ENCODE measurements at regions not wholly inside any gene's neighbourhood (a gene's known extent, or its start where the extent isn't known, plus 50 kb on each side); places are given as distances from the start of the nearest gene placed in this dataset.

DNA sequence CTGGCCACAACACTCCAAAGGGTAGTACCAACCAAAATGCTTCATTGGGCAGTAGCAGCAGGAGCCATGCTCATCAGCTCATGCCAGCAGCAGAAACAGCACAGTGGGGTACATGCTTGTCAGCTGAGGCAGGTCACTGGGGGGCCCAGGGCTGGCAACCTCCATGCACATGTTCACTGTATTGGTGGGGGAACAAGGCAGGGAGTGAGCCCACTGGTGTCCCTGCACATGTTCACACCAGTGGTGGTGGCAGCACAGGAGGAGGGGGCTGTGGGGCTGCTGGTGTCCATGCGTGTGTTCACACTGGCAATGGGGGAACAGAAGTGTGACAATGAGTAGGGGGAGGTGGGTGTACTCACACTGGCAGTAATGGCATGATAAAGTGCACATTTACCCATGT lies 254.3 kb upstream of the KIF2A start:
- Histone ChIP-seq H3K36me3 (ENCODE audit: low read depth, missing control alignments) (no peaks in the 10 kb centered on the region), H3K4me1 (no peaks in the 10 kb centered on the region), H3K4me3 (no peak overlapping the region), H3K9me3 (no peaks in the 10 kb centered on the region), H3K27ac (no peak overlapping the region), H3K27me3 (no peaks in the 10 kb centered on the region)
- intact Hi-C loops (cut with DNase I; ENCODE audit: low total_unique reads) = no loop called here
- no peak for DNase-seq
- WGBS, 2 donors = 100% methylated on average over 1 of the region's 1 CpG
- TF ChIP-seq POLR2A (IDR thresholded peaks at IDR 0.05) = no peak
- TF ChIP-seq, protein P1, sequence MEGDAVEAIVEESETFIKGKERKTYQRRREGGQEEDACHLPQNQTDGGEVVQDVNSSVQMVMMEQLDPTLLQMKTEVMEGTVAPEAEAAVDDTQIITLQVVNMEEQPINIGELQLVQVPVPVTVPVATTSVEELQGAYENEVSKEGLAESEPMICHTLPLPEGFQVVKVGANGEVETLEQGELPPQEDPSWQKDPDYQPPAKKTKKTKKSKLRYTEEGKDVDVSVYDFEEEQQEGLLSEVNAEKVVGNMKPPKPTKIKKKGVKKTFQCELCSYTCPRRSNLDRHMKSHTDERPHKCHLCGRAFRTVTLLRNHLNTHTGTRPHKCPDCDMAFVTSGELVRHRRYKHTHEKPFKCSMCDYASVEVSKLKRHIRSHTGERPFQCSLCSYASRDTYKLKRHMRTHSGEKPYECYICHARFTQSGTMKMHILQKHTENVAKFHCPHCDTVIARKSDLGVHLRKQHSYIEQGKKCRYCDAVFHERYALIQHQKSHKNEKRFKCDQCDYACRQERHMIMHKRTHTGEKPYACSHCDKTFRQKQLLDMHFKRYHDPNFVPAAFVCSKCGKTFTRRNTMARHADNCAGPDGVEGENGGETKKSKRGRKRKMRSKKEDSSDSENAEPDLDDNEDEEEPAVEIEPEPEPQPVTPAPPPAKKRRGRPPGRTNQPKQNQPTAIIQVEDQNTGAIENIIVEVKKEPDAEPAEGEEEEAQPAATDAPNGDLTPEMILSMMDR (IDR thresholded peaks at IDR 0.05) = no peak

DNA sequence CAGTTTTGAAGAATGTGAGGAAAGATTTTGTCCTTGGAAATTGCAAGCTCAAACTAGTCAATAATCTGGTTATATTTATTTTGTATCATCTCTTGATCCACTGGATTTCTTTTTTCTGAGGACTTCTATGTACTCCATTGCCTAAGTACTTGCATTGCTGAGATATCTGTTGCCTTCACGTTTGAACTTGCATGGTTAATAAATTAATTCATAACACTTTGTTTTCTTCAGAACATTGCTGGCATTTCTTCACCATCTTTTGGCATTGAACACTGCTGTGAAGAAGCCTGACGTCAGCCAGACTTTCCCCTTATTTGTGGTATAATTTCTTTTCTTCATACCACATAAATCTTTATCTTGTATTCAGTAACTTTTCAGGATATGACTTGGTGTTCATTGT lies 246.0 kb upstream of the KIF2A start:
- TF ChIP-seq, protein P1 (IDR thresholded peaks at IDR 0.05) = no peak
- no peak for TF ChIP-seq POLR2A (IDR thresholded peaks at IDR 0.05)
- Histone ChIP-seq H3K4me3 (no peak overlapping the region), H3K27me3 (no peaks in the 10 kb centered on the region), H3K9me3 (no peaks in the 10 kb centered on the region), H3K27ac (no peak overlapping the region), H3K4me1 (no peaks in the 10 kb centered on the region), H3K36me3 (ENCODE audit: low read depth, missing control alignments) (no peaks in the 10 kb centered on the region)
- no peak for DNase-seq
- WGBS, 2 donors = 37 to 43% methylated on average over 2 of the region's 2 CpGs
- intact Hi-C loops (cut with DNase I; ENCODE audit: low total_unique reads) = no loop called here

DNA sequence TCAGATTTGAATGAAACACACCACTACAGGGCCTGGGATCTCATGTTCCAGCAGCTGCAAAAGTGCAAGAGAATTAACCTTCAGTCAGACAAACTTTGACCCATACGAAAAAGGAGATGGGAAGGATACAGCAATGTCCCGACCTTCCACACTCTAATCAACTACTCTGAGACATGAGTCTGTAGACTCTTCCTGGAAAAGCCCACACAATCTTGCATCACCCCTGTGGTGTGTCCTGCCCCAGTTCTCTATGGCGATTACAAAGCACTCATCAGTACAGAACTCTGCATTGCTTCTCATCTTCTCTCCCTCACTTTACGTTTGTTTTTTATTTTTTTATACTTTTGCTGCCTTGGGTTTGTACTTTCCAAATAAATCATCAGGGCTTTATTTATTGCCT lies 241.0 kb upstream of the KIF2A start:
- DNase-seq = no peak
- WGBS, 2 donors = 74 to 83% methylated on average over 4 of the region's 4 CpGs
- no peaks in the 10 kb centered on the region for H3K4me1 ChIP-seq
- H3K4me3 ChIP-seq = no peak overlapping the region
- no peaks in the 10 kb centered on the region for H3K36me3 ChIP-seq (ENCODE audit: low read depth, missing control alignments)
- no peaks in the 10 kb centered on the region for H3K27me3 ChIP-seq
- no peaks in the 10 kb centered on the region for H3K9me3 ChIP-seq
- intact Hi-C loops (cut with DNase I; ENCODE audit: low total_unique reads) = no loop called here
- no peak overlapping the region for H3K27ac ChIP-seq
- no peak for TF ChIP-seq POLR2A (IDR thresholded peaks at IDR 0.05)
- TF ChIP-seq, protein P1 (IDR thresholded peaks at IDR 0.05) = no peak

DNA sequence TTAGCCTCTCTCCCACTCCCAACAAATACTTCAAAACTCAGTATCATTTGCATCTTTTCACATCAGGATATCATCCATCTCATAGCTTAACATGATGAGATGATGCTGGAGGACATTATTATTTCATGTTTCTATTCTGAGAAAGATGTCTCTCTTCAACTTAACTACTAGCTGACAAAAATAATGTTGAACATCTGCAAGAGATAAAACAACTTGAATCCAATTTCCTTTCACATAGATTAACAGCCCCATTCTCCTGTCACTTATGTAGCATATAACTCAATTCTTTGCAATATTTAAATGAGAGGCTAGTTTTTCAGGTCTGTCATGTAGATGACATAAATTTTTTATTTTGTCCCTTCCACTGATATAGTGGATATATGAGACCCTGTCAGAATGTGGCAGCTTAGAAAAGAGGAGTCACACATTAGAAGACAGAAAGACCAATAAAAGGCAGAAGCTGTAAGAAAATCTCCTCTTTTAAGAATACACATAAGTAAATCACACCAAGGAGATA lies 239.2 kb upstream of the KIF2A start:
- intact Hi-C loops (cut with DNase I; ENCODE audit: low total_unique reads) = no loop called here
- H3K27me3 ChIP-seq = no peaks in the 10 kb centered on the region
- no peaks in the 10 kb centered on the region for H3K4me1 ChIP-seq
- no peak overlapping the region for H3K27ac ChIP-seq
- no peak for DNase-seq
- H3K4me3 ChIP-seq = no peak overlapping the region
- no peaks in the 10 kb centered on the region for H3K9me3 ChIP-seq
- no peaks in the 10 kb centered on the region for H3K36me3 ChIP-seq (ENCODE audit: low read depth, missing control alignments)
- TF ChIP-seq POLR2A (IDR thresholded peaks at IDR 0.05) = no peak
- TF ChIP-seq, protein P1 (IDR thresholded peaks at IDR 0.05) = no peak

DNA sequence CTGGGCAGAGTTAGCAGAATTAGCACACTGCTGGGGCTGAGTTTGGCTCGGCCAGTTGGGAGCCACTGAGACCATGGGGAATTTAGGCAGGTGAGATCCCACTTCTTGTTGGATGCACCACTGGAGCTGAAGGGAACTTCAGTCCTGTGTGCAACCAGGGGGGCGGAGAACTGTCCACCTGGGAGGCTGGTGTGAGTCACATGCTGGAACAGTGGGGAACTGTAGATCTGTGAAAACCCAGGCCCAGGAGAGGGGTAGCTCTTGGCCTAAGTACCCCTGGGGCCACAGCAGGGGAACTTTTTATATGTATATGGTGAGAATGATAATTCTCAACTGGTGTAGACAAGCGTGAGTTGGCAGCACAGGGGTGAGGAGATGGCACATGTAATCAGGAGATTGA lies 237.5 kb upstream of the KIF2A start:
- Histone ChIP-seq H3K27ac (no peak overlapping the region), H3K4me3 (no peak overlapping the region), H3K27me3 (no peaks in the 10 kb centered on the region), H3K36me3 (ENCODE audit: low read depth, missing control alignments) (no peaks in the 10 kb centered on the region), H3K9me3 (no peaks in the 10 kb centered on the region), H3K4me1 (no peaks in the 10 kb centered on the region)
- TF ChIP-seq, protein P1 (IDR thresholded peaks at IDR 0.05) = no peak
- TF ChIP-seq POLR2A (IDR thresholded peaks at IDR 0.05) = no peak
- no peak for DNase-seq
- intact Hi-C loops (cut with DNase I; ENCODE audit: low total_unique reads) = no loop called here
- 78 to 79% methylated on average over 3 of the region's 3 CpGs for WGBS, 2 donors

All from testis (tissue), 2 donors.